CD4-positive, alpha-beta T cell (primary cell): ENCODE measurements at regions not wholly inside any gene's neighbourhood (a gene's known extent, or its start where the extent isn't known, plus 50 kb on each side); places are given as distances from the start of the nearest gene placed in this dataset.

Experiments
- ATAC-seq: fragments of 200-7000 bp; cut with Tn5 transposase; one replicate; pipeline ENCODE4 v1.10.0; 2022; ENCODE audit warnings: mild to moderate bottlenecking; ENCODE audit not compliant: poor library complexity
- CTCF ChIA-PET: fragments of 350-600 bp; sonication (Branson Sonifier 250); formaldehyde crosslinking; loops from one replicate; lab custom pipeline; 2021; ENCODE audit warnings: antibody characterized with exemption, inconsistent platforms; lab: Charles Lee
- POLR2A ChIA-PET: fragments of 350-600 bp; sonication (Branson Sonifier 250); formaldehyde crosslinking; loops from one replicate; lab custom pipeline; 2021; ENCODE audit warnings: antibody characterized with exemption, inconsistent platforms; lab: Charles Lee
- DNase-seq, 14 experiments: peaks; one replicate each; pipeline ENCODE4 v3.0.0-alpha.2; 2013 to 2020; ENCODE audit warnings: mixed read lengths in 2 of 14
- H3K27ac ChIP-seq, 2 donors: one replicate each; pipeline versions ENCODE4 v1.5.1 to v1.7.0; 2013; ENCODE audit warnings: low read length in 2 of 2, low read depth in 1 of 2, mild to moderate bottlenecking in 1 of 2
- H3K27me3 ChIP-seq, 2 experiments: 1 replicate in 1 of 2; 2 replicates in 1 of 2; pipeline versions ENCODE4 v1.6.1 to v1.7.0; 2013; ENCODE audit warnings: low read length in 2 of 2, control low read depth in 1 of 2, mild to moderate bottlenecking in 1 of 2, moderate library complexity in 1 of 2; ENCODE audit not compliant: insufficient read depth in 2 of 2, control insufficient read depth in 1 of 2
- H3K36me3 ChIP-seq: one replicate; pipeline ENCODE4 v1.6.1; 2013; ENCODE audit warnings: low read length, control low read depth; ENCODE audit not compliant: insufficient read depth
- H3K4me1 ChIP-seq: one replicate; pipeline ENCODE4 v1.6.1; 2013; ENCODE audit warnings: low read length, control low read depth; ENCODE audit not compliant: insufficient read depth
- H3K4me3 ChIP-seq: one replicate; pipeline ENCODE4 v1.5.1; 2013; ENCODE audit warnings: mild to moderate bottlenecking, low read length, moderate library complexity
- H3K9me3 ChIP-seq, 2 experiments: 1 replicate in 1 of 2; 2 replicates in 1 of 2; pipeline versions ENCODE4 v1.6.1 to v1.7.0; 2013; ENCODE audit warnings: low read length in 2 of 2, mild to moderate bottlenecking in 2 of 2, control low read depth in 1 of 2, moderate library complexity in 1 of 2; ENCODE audit not compliant: control insufficient read depth in 1 of 2, insufficient read depth in 1 of 2
- H3K27ac Mint-ChIP-seq: one replicate; pipeline ENCODE4 v1.8.0; 2020; ENCODE audit warnings: mixed read lengths
- H3K27me3 Mint-ChIP-seq: one replicate; pipeline ENCODE4 v1.8.0; 2021; ENCODE audit warnings: mixed read lengths
- H3K36me3 Mint-ChIP-seq: one replicate; pipeline ENCODE4 v1.8.0; 2021; ENCODE audit warnings: low read depth, mixed read lengths
- H3K4me1 Mint-ChIP-seq: one replicate; pipeline ENCODE4 v1.8.0; 2021; ENCODE audit warnings: low read depth, mixed read lengths
- H3K4me3 Mint-ChIP-seq: one replicate; pipeline ENCODE4 v1.8.0; 2020; ENCODE audit warnings: mild to moderate bottlenecking, mixed read lengths
- H3K9me3 Mint-ChIP-seq: one replicate; pipeline ENCODE4 v1.8.0; 2020; ENCODE audit warnings: mixed read lengths
- CTCF ChIP-seq: fragments of 200-600 bp; IDR thresholded peaks from one replicate; pipeline ENCODE4 v1.8.0; 2022; ENCODE audit warnings: antibody characterized with exemption, mild to moderate bottlenecking
- intact Hi-C, 2 experiments: fragments of 100-400 bp; cut with DNase I in 1 of 2; cut with micrococcal nuclease in 1 of 2; formaldehyde crosslinking; loops; one replicate each; pipeline versions ENCODE4 v1.15.1 to v1.9.0; 2023 to 2025; cut with DNase I, micrococcal nuclease

GRCh38 chr10:4748491-4749270, 77.3 kb upstream of the AKR1E2 start:
- no peak for TF ChIP-seq CTCF
- Mint-ChIP-seq H3K36me3 (no peaks in the 10 kb centered on the region), H3K4me1 (no peaks in the 10 kb centered on the region), H3K4me3 (no peak overlapping the region), H3K9me3 (no peaks in the 10 kb centered on the region), H3K27ac (no peak overlapping the region), H3K27me3 (peaks cover 54% of the 10 kb centered on the region)
- ChIA-PET POLR2A (no interaction called here), CTCF (no interaction called here)
- peaks cover 18 to 40% of the 10 kb centered on the region in 2 experiments for H3K27me3 ChIP-seq
- H3K4me1 ChIP-seq, result no peaks in the 10 kb centered on the region
- intact Hi-C loops, result no loop called here
- H3K27ac ChIP-seq, result no peak overlapping the region
- DNase-seq, result no peak
- no peaks in the 10 kb centered on the region for H3K36me3 ChIP-seq
- ATAC-seq, result no peak
- H3K4me3 ChIP-seq, result no peak overlapping the region
- H3K9me3 ChIP-seq, result no peaks in the 10 kb centered on the region

- no peaks in the 10 kb centered on the region for H3K4me1 Mint-ChIP-seq
Observed at GRCh38 chr10:4742217-4742616, 83.8 kb upstream of the AKR1E2 start.

GRCh38 chr10:4740471-4740870, 85.5 kb upstream of the AKR1E2 start:
- Histone ChIP-seq H3K27me3 (peaks cover under 1 to 14% of the 10 kb centered on the region in 2 experiments), H3K4me3 (no peak overlapping the region), H3K9me3 (no peaks in the 10 kb centered on the region), H3K27ac (no peak overlapping the region), H3K36me3 (no peaks in the 10 kb centered on the region), H3K4me1 (no peaks in the 10 kb centered on the region)
- DNase-seq (no peak), ATAC-seq (no peak)
- H3K36me3 Mint-ChIP-seq, result no peaks in the 10 kb centered on the region
- ChIA-PET POLR2A (no interaction called here), CTCF (interaction anchor here (1.1 kb wide), 1 partner anchor 197 kb away, joined by 3 read pairs; no protein-coding TSS in a partner anchor)
- no peak for TF ChIP-seq CTCF
- H3K9me3 Mint-ChIP-seq, result no peaks in the 10 kb centered on the region
- intact Hi-C loops, result no loop called here
- no peak overlapping the region for H3K4me3 Mint-ChIP-seq
- peaks cover 42% of the 10 kb centered on the region for H3K27me3 Mint-ChIP-seq
- no peaks in the 10 kb centered on the region for H3K4me1 Mint-ChIP-seq
- no peak overlapping the region for H3K27ac Mint-ChIP-seq

More at GRCh38 chr10:4742217-4742616, 83.8 kb upstream of the AKR1E2 start:
- no peak overlapping the region for H3K27ac ChIP-seq
- peaks cover 5 to 23% of the 10 kb centered on the region in 2 experiments for H3K27me3 ChIP-seq
- POLR2A ChIA-PET, result no interaction called here
- no peak for TF ChIP-seq CTCF
- DNase-seq, result no peak
- intact Hi-C loops, result no loop called here
- no peaks in the 10 kb centered on the region for H3K4me1 ChIP-seq
- H3K27ac Mint-ChIP-seq, result no peak overlapping the region
- no peaks in the 10 kb centered on the region for H3K9me3 Mint-ChIP-seq
- no peak overlapping the region for H3K4me3 Mint-ChIP-seq
- no peaks in the 10 kb centered on the region for H3K36me3 ChIP-seq
- no peak for ATAC-seq
- H3K36me3 Mint-ChIP-seq, result no peaks in the 10 kb centered on the region
- H3K9me3 ChIP-seq, result no peaks in the 10 kb centered on the region
- peaks cover 28% of the 10 kb centered on the region for H3K27me3 Mint-ChIP-seq
- no peak overlapping the region for H3K4me3 ChIP-seq
- CTCF ChIA-PET, result no interaction called here
